NT2/D1 (cell line): ENCODE measurements at regions not wholly inside any gene's neighbourhood (a gene's known extent, or its start where the extent isn't known, plus 50 kb on each side); places are given as distances from the start of the nearest gene placed in this dataset.

ENCODE experiments used
- DNase-seq: peaks from one replicate; pipeline ENCODE4 v3.0.0-alpha.2; 2011; ENCODE audit warnings: low read depth, low spot score
- H3K27me3 ChIP-seq: 2 replicates; pipeline ENCODE4 v1.6.0; 2011; ENCODE audit warnings: mild to moderate bottlenecking; ENCODE audit not compliant: insufficient read length, insufficient read depth
- H3K36me3 ChIP-seq: 2 replicates; pipeline ENCODE4 v1.6.1; 2011; ENCODE audit warnings: mild to moderate bottlenecking, low read length, mixed read lengths; ENCODE audit not compliant: insufficient read depth, insufficient read length
- H3K4me1 ChIP-seq: 2 replicates; pipeline ENCODE4 v1.5.1; 2011; ENCODE audit not compliant: insufficient read depth, insufficient read length
- H3K4me3 ChIP-seq: 2 replicates; pipeline ENCODE4 v1.5.1; 2011; ENCODE audit warnings: low read depth; ENCODE audit not compliant: insufficient read length
- H3K9ac ChIP-seq: 2 replicates; pipeline ENCODE4 v1.6.0; 2011; ENCODE audit warnings: low read depth; ENCODE audit not compliant: insufficient read length
- H3K9me3 ChIP-seq: 2 replicates; pipeline ENCODE4 v1.5.1; 2011; ENCODE audit warnings: mild to moderate bottlenecking, low read length; ENCODE audit not compliant: insufficient read depth
- SUZ12 ChIP-seq: IDR thresholded peaks from 2 replicates; pipeline ENCODE4 v1.6.1; 2011; ENCODE audit not compliant: insufficient read length, insufficient read depth; ENCODE audit errors: extremely low read depth
- YY1 ChIP-seq: IDR thresholded peaks from 2 replicates; pipeline ENCODE4 v1.6.1; 2011; ENCODE audit not compliant: insufficient read length, insufficient read depth
- ZNF274 ChIP-seq: IDR thresholded peaks from 2 replicates; pipeline ENCODE4 v1.6.1; 2011; ENCODE audit warnings: mild to moderate bottlenecking, low read depth, low read length

DNA sequence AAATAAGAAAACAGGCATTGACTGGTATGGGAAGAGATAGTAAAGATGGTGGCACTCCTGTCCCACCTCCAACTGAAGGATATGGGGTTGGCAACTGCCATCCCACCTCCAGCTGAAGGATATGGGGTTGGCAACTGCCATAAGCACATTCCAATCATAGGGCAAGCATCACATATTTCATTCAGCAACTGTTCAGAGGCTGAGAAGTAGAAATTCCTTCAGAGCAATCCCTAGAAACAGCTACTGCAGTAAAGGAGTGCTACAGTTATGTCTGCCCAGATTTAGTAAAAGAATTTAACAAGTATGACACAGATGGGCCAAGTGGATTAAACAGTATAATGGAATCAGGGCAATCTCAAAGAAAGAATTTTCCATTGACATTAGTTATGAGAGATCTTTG, 156.8 kb downstream of the IMPG2 start:
- TF ChIP-seq SUZ12, result no peak
- no peak for TF ChIP-seq YY1
- no peak for TF ChIP-seq ZNF274
- Histone ChIP-seq H3K4me1 (no peaks in the 10 kb centered on the region), H3K36me3 (no peaks in the 10 kb centered on the region), H3K27me3 (no peaks in the 10 kb centered on the region), H3K9me3 (no peaks in the 10 kb centered on the region), H3K9ac (no peak overlapping the region), H3K4me3 (no peak overlapping the region)
- no peak for DNase-seq

- Histone ChIP-seq H3K4me3 (no peak overlapping the region), H3K4me1 (no peaks in the 10 kb centered on the region), H3K9ac (no peak overlapping the region)
These were observed 160.9 kb downstream of the IMPG2 start for GRCh38 chr3:101159478-101159877.

GRCh38 chr3:101158374-101158773, 162.0 kb downstream of the IMPG2 start:
- Histone ChIP-seq H3K4me3 (no peak overlapping the region), H3K4me1 (no peaks in the 10 kb centered on the region), H3K36me3 (no peaks in the 10 kb centered on the region), H3K9me3 (no peaks in the 10 kb centered on the region), H3K9ac (no peak overlapping the region), H3K27me3 (no peaks in the 10 kb centered on the region)
- no peak for TF ChIP-seq SUZ12
- TF ChIP-seq YY1, result no peak
- no peak for TF ChIP-seq ZNF274
- DNase-seq, result no peak

More at GRCh38 chr3:101159478-101159877, 160.9 kb downstream of the IMPG2 start:
- Histone ChIP-seq H3K36me3 (no peaks in the 10 kb centered on the region), H3K9me3 (no peaks in the 10 kb centered on the region), H3K27me3 (no peaks in the 10 kb centered on the region)
- no peak for TF ChIP-seq YY1
- no peak for TF ChIP-seq ZNF274
- TF ChIP-seq SUZ12, result no peak
- DNase-seq, result no peak

- no peak for DNase-seq
- no peak overlapping the region for H3K9ac ChIP-seq
- TF ChIP-seq YY1 (no peak), SUZ12 (no peak)
- no peak overlapping the region for H3K4me3 ChIP-seq
- no peaks in the 10 kb centered on the region for H3K36me3 ChIP-seq
- H3K9me3 ChIP-seq, result no peaks in the 10 kb centered on the region
- H3K27me3 ChIP-seq, result no peaks in the 10 kb centered on the region
- H3K4me1 ChIP-seq, result no peaks in the 10 kb centered on the region
These were observed 163.5 kb downstream of the IMPG2 start for GRCh38 chr3:101156787-101157345.

- Histone ChIP-seq H3K9ac (no peak overlapping the region), H3K4me3 (no peak overlapping the region), H3K27me3 (no peaks in the 10 kb centered on the region), H3K4me1 (no peaks in the 10 kb centered on the region), H3K36me3 (no peaks in the 10 kb centered on the region), H3K9me3 (no peaks in the 10 kb centered on the region)
- DNase-seq, result no peak
- TF ChIP-seq SUZ12 (no peak), ZNF274 (no peak), YY1 (no peak)
These were observed 162.6 kb upstream of the ABI3BP start for GRCh38 chr3:101155825-101156224.

- no peaks in the 10 kb centered on the region for H3K9me3 ChIP-seq
- TF ChIP-seq SUZ12 (no peak), ZNF274 (no peak), YY1 (no peak)
These were observed 161.2 kb upstream of the ABI3BP start for GRCh38 chr3:101154401-101154800.

DNA sequence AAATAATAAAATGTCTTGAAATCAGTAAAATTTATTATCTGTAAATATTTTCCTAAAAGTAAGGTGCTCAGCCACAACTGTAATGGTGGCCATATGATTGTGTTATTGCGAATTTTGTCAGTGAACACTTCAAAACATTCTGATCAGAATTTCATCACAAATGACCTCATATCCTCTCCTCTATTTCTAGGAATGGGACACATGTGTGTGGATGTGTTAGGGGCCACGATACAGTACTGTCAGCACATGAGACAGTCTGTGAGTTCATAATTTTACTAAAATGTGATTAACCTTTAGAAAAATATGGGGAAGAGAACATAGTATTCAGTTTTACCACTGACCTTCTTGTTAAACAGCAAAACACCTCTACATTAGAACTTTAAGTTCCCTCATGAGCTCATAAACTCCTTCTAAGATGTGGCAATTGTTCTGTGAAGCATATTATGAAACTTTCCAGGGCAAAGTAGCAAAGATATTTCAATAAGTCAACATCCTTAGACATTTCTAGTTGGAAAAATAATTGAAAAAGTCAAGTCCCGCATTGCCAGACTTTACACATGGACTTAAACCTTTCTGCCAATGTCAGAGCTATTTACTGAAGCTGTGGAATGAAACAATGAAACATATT, 158.2 kb upstream of the ABI3BP start:
- TF ChIP-seq ZNF274, result no peak
- no peak for TF ChIP-seq SUZ12
- TF ChIP-seq YY1, result no peak
- H3K27me3 ChIP-seq, result no peaks in the 10 kb centered on the region
- no peaks in the 10 kb centered on the region for H3K4me1 ChIP-seq

More at GRCh38 chr3:101154401-101154800, 161.2 kb upstream of the ABI3BP start:
- Histone ChIP-seq H3K4me3 (no peak overlapping the region), H3K27me3 (no peaks in the 10 kb centered on the region), H3K9ac (no peak overlapping the region), H3K36me3 (no peaks in the 10 kb centered on the region), H3K4me1 (no peaks in the 10 kb centered on the region)
- DNase-seq, result no peak

More for the DNA sequence above, 158.2 kb upstream of the ABI3BP start:
- Histone ChIP-seq H3K9ac (no peak overlapping the region), H3K4me3 (no peak overlapping the region), H3K9me3 (no peaks in the 10 kb centered on the region), H3K36me3 (no peaks in the 10 kb centered on the region)
- no peak for DNase-seq
